ACHN (cell line): ENCODE measurements at regions not wholly inside any gene's neighbourhood (a gene's known extent, or its start where the extent isn't known, plus 50 kb on each side); places are given as distances from the start of the nearest gene placed in this dataset.

Experiments
- DNase-seq: peaks from one replicate; pipeline ENCODE4 v3.0.0-alpha.2; 2015
- in situ Hi-C: cut with HindIII; loops from 2 replicates; pipeline ENCODE4 v1.10.0; 2017; ENCODE audit warnings: low sequenced_read_pairs, low pct_ligation_motif_present, low pct_unique_long_range_greater_than_20kb

- DNase-seq = no peak
- in situ Hi-C loops = no loop called here
Measured at GRCh38 chr13:23969647-23970046, 72.3 kb upstream of the C1QTNF9B start.

GRCh38 chr13:23979361-23980159 is 82.3 kb upstream of the C1QTNF9B start:
- in situ Hi-C loops = no loop called here
- peak; percentile 43 for DNase-seq

- in situ Hi-C loops = no loop called here
- DNase-seq = peak; percentile 35
Measured at GRCh38 chr13:23980160-23980551, 82.9 kb upstream of the C1QTNF9B start.

- in situ Hi-C loops = no loop called here
- no peak for DNase-seq
Measured at GRCh38 chr13:23983671-23984070, 86.4 kb upstream of the C1QTNF9B start.

- no peak for DNase-seq
- in situ Hi-C loops = no loop called here
Measured at GRCh38 chr13:23984546-23984945, 87.2 kb upstream of the C1QTNF9B start.

- in situ Hi-C loops = no loop called here
- no peak for DNase-seq
Measured at GRCh38 chr13:23985060-23985459, 87.8 kb upstream of the C1QTNF9B start.

GRCh38 chr13:23985839-23986238 is 88.5 kb upstream of the C1QTNF9B start:
- no peak for DNase-seq
- in situ Hi-C loops = no loop called here

GRCh38 chr13:23986619-23987018 is 89.3 kb upstream of the C1QTNF9B start:
- no peak for DNase-seq
- in situ Hi-C loops = no loop called here

- no peak for DNase-seq
- in situ Hi-C loops = no loop called here
Measured at GRCh38 chr13:23987331-23987894, 90.1 kb upstream of the C1QTNF9B start.

GRCh38 chr13:23988546-23989122 is 91.3 kb upstream of the C1QTNF9B start:
- DNase-seq = no peak
- in situ Hi-C loops = no loop called here

GRCh38 chr13:23990455-23990854 is 93.2 kb upstream of the C1QTNF9B start:
- no peak for DNase-seq
- in situ Hi-C loops = no loop called here

GRCh38 chr13:23991119-23991518 is 93.8 kb upstream of the C1QTNF9B start:
- in situ Hi-C loops = no loop called here
- DNase-seq = no peak

GRCh38 chr13:23992781-23993679 is 95.7 kb upstream of the C1QTNF9B start:
- in situ Hi-C loops = no loop called here
- DNase-seq = no peak

GRCh38 chr13:23993680-23993985 is 96.3 kb upstream of the C1QTNF9B start:
- no peak for DNase-seq
- in situ Hi-C loops = no loop called here

GRCh38 chr13:23995283-23996073 is 98.2 kb upstream of the C1QTNF9B start:
- in situ Hi-C loops = no loop called here
- no peak for DNase-seq

- DNase-seq = no peak
- in situ Hi-C loops = no loop called here
Measured at GRCh38 chr13:23996456-23996855, 99.2 kb upstream of the C1QTNF9B start.

GRCh38 chr13:23999424-23999823 is 102.1 kb upstream of the C1QTNF9B start:
- in situ Hi-C loops = no loop called here
- DNase-seq = no peak

- DNase-seq = no peak
Measured at GRCh38 chr13:24002206-24002815, 105.0 kb upstream of the C1QTNF9B start.

More at GRCh38 chr13:24002206-24002815, 105.0 kb upstream of the C1QTNF9B start:
- in situ Hi-C loops = no loop called here
